GM21367 (cell line): ENCODE measurements at regions not wholly inside any gene's neighbourhood (a gene's known extent, or its start where the extent isn't known, plus 50 kb on each side); places are given as distances from the start of the nearest gene placed in this dataset.
"Not testable (repeated sequence)": the region's sequence is repeated elsewhere in the genome, so short reads cannot be mapped to it uniquely, and the experiment has no call there.

Source experiments
- ATAC-seq: cut with Tn5 transposase; IDR thresholded peaks from one replicate; pipeline ENCODE4 v1.9.1; 2021; ENCODE audit not compliant: unreplicated experiment

GRCh38 chr21:15453261-15453660, 276.5 kb upstream of the USP25 start:
- ATAC-seq, result no peak

DNA sequence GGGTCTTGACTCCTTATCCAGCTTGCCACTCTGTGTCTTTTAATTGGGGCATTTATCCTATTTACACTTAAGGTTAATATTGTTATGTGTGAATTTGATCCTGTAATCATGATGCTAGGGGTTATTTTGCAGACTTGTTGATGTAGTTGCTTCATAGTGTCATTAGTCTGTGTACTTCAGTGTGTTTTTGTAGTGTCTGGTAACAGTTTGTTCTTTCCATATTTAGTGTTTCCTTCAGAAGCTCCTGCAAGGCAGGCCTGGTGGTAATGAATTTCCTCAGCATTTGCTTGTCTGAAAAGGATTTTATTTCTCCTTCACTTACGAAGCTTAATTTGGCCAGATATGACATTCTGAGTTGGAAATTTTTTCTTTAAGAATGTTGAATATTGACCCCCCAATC, 276.0 kb upstream of the USP25 start:
- not testable (repeated sequence) for ATAC-seq

DNA sequence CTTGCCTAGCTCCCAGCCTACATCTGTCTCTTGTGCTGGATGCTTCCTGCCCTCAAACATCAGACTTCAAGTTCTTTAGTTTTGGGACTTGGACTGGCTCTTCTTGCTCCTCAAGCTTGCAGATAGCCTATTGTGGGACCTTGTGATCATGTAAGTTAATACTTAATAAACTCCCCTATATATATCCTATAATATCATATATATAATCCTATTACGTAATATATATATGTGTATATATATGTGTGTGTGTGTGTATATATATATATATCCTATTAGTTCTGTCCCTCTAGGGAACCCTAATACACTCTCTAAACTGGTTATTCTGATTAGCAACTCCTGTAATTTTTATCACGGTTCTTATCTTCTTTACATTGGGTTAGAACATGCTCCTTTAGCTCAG, 274.9 kb upstream of the USP25 start:
- not testable (repeated sequence) for ATAC-seq

DNA sequence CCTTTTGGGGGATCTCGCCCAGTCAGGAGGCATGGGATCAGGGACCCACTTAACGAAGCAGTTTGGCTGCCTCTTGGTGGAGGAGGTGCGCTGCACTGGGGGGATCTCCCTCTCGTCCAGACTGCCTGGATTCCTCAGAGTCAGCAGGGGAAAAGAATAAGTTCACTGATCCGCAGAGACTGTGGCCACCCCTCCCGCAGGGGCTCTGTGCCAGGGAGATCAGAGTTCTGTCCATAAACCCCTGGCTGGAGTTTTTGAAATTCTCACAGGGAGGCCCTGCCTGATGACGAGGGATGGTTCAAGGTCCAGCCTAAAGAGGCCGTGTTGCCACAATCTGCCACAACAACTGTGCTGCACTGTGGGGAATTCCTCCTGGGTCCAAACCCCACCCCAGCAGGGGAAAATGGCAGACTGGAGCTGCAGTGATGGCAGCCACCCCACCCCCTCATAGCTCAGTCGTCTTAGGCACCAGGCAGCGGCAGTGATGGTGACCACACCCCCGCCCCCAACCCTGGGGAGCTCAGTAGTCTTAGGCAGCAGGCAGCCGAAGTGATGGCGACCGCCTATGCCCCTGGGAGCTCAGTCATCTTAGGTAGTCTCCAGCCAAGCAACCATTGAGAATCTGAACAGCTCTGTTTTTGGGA, 273.8 kb upstream of the USP25 start:
- ATAC-seq, result no peak

GRCh38 chr21:15457965-15458364, 271.8 kb upstream of the USP25 start:
- no peak for ATAC-seq

- ATAC-seq, result no peak
Measured at GRCh38 chr21:15462092-15462491, 267.7 kb upstream of the USP25 start.

GRCh38 chr21:15466329-15466728, 263.5 kb upstream of the USP25 start:
- no peak for ATAC-seq

GRCh38 chr21:15468368-15468767, 261.4 kb upstream of the USP25 start:
- ATAC-seq, result no peak

DNA sequence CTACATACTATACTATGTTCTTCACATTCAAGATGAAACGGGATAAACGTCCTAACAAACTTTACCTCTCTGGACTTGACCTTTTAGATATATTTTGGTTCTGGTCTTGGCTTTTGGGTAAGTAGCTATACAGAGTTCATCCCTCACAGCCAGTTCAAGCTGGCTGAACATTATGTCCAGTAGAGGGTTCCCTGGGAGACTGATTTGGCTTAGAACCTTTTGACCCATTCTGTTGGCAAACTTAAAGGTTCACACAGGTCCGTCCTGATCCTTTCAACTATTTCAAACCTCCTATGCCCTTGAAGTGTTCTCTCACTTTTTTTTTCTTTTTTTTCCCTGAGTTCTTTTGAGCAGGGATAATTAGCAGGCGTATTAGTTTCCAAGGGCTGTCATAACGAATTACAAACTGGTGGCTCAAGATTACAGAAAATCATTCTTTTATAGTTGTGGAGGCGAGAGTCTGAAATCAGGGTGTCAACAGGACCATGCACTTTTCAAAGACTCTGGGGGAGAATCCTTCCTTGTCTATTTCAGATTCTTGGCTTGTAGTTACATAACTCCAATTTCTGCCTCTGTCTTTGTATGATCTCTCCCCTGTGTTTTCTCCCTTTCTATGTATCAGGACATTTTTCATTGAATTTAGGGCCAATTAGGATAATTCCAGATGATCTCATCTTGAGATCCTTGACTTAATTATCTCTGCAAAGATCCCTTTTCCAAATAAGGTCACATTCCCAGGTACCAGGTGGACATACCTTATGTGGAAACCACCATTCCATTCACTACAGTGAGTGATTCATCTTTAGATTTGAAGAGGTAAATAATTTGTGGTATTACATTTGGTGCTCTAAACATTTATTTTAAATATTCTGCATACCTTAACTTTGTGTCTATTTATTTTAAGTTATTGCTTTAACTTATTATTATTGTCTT, 257.4 kb upstream of the USP25 start:
- ATAC-seq, result no peak

GRCh38 chr21:15477773-15478172, 252.0 kb upstream of the USP25 start:
- ATAC-seq, result not testable (repeated sequence)

DNA sequence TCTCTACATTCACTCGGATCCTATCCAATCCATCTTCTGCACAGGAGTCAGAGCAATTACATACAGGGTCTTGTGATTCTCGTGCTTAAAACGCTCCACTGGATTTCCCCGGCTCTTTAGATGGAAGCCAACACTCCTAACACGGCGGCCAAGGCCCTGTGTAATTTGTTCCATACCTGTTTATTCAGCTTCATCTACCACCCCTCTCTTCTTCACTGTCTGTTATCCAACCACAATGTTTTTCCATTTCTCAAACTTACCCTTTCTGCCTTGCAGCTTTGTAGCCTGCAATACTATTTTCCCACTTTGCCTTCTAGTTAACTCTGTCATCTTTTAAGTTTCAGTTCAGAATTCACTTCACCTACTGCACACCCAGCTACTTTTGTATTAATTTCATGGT, 249.6 kb upstream of the USP25 start:
- ATAC-seq, result no peak

DNA sequence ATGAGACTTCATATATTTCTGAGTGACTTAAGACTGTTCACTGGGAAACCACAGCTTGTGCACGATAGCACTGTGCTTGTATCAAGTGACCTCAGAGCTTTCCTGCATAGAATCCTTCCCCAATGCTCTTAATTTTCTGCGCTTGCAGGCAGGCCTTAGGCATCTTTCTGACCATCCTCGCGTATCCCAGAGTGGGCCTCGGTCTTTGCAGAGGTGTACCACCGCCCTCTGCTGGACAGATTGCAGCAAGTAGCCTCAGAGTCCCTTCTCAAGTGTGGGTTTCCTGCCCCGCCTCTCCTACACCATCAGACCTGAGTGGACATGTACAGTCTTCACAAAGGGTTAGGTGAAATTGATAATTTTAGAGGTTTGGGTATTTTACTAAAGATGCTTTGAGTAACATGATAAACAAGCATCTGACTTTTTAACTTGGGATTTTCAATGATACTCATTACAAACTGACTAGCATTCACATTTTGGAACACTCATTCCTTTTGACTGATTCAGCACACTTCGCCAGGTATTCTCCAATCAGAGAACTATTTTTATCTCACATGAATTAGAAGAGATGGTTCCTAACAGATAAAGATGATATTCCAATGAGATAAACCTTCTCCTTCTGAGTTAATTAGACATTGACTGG, 246.5 kb upstream of the USP25 start:
- peak; percentile 98 for ATAC-seq

DNA sequence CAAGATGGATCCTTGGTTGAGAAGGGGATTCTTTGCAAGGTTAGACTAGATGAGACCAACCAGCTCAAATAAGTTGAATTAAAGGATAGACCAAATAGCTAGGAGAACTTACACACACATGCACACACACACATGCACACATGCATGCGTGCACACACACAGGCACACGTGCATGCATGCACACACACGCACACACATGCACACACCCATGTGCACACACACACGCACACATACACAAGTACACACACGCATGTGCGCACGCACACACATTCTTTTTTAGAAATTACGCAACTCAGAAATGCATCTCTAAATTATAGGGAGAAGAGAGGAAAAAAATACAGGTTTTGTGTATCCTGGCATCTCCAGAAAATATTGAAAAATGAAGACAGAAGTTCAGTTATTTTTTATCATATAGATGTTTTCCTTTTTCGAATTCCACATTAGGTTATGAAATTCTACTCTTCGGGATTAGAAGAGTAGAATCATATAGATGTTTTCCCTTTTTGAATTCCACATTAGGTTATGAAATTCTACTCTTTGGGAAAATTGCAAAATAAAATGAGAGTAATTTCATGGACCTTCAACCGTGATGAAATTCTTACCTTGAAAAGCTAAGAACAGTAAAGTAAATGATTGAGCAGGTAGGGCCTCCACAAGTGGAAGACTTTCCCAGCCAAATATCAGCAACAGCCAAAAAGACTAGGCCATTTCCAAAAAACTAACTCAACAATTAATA, 243.2 kb upstream of the USP25 start:
- no peak for ATAC-seq

DNA sequence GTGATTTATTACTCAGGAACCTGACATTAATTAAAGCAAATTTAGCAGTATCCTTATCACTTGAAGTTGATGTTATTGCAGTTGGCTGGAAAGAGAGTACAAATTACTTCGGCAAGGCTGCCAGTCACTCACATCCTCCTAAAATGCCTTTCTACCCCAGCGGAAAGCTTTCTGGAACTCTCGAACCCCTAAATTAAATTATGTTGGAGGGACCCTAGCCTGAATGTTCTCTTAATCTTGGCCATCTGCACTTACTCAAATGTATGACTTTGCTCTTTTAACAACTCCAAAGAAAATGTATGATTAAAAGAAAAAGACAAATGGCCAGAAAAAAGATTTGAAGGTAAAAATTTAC, 242.6 kb upstream of the USP25 start:
- ATAC-seq, result no peak

- ATAC-seq, result no peak
Measured at GRCh38 chr21:15491100-15491499, 238.7 kb upstream of the USP25 start.

- no peak for ATAC-seq
Measured at GRCh38 chr21:15493646-15494045, 236.1 kb upstream of the USP25 start.

- ATAC-seq, result no peak
Measured at GRCh38 chr21:15494481-15494880, 235.3 kb upstream of the USP25 start.

DNA sequence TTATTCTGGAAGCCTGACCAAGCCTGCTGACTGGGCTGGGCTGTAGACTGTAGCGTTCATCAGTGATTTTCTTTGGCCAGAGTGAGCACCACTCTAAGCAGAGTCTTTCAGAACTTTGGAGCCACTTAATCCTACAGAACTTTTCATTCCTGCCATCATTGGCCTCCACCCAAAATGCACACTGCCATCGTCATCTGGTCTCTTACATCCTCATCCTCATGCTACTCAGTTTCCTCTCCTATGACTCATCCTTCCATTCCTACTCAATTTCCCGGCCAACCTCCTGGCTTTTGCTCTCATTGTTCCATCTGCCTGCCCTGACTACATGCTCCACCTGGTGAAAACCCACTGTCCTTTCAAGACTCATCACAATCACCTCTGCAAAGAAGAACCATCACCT, 233.8 kb upstream of the USP25 start:
- ATAC-seq, result no peak

GRCh38 chr21:15496911-15497310, 232.9 kb upstream of the USP25 start:
- no peak for ATAC-seq

DNA sequence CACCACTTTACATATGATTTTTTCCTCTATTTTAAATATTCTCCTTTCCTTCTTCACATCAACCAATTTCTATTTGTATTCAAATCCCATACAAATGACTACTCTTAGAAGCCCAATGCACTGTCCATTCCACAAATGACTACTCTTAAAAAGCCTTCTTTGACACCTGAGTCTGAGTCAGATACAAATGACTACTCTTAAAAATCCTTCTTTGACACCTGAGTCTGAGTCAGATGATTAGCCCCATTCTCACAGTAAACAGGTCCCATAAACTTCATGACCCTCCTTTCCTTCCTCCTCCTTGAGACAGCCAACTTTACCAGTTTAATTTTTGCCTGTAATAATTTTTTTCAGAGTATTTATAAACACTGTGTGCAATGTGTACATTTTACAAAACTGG, 231.3 kb upstream of the USP25 start:
- ATAC-seq, result no peak

DNA sequence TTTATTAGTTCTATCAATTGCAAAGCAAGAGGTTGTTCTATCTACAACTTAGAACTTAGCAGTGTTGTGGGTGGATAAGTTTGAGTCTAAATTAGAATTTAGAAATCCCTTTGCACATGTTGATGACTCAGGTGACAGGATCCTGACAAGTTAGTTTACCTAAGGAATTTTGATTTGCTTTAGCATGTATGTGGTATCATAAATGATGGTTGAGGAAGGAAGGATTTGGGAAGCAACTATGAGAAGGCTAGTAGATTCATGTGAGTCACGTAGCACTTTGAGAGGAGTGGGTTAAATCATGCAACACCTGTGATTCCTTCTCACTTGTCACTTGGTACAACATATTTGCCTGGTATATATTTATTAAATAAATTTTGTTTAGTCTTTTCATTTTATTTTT, 223.7 kb upstream of the USP25 start:
- ATAC-seq, result no peak
